HG03469 (cell line): ENCODE measurements at regions not wholly inside any gene's neighbourhood (a gene's known extent, or its start where the extent isn't known, plus 50 kb on each side); places are given as distances from the start of the nearest gene placed in this dataset.
"Not testable (repeated sequence)": the region's sequence is repeated elsewhere in the genome, so short reads cannot be mapped to it uniquely, and the experiment has no call there.

Experiments used
- ATAC-seq: cut with Tn5 transposase; IDR thresholded peaks from one replicate; pipeline ENCODE4 v1.9.1; 2021; ENCODE audit warnings: mild to moderate bottlenecking, moderate library complexity, moderate number of reproducible peaks; ENCODE audit not compliant: unreplicated experiment

DNA sequence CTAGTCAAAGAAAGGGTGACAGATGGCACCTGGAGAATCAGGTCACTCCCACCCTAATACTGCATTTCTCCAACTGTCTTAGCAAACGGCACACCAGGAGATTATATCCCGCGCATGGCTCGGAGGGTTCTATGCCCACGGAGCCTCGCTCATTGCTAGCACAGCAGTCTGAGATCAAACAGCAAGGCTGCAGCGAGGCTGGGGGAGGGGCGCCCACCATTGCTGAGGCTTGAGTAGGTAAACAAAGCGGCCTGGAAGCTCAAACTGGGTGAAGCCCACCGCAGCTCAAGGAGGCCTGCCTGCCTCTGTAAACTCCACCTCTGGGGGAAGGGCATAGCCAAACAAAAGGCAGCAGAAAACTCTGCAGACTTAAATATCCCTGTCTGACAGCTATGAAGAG lies 268.1 kb upstream of the GRM3 start:
- ATAC-seq = not testable (repeated sequence)

DNA sequence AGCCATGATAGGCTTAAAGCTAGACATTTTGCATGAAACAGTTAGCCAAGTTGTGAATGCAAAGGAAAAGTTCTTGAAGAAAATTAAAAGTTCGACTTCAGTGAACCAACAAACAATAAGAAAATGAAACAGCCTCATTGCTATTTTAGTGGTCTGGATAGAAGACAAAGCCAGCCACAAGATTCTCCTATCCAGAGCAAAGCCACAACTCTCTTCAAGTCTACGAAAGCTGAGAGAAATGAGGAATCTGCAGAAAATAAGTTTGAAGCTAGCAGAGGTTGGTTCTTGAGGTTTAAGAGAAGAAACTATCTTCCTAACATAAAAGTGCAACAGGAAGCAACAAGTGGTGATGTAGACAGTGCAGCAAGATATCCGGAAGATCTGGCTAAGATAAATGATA lies 271.4 kb upstream of the GRM3 start:
- ATAC-seq = no peak

DNA sequence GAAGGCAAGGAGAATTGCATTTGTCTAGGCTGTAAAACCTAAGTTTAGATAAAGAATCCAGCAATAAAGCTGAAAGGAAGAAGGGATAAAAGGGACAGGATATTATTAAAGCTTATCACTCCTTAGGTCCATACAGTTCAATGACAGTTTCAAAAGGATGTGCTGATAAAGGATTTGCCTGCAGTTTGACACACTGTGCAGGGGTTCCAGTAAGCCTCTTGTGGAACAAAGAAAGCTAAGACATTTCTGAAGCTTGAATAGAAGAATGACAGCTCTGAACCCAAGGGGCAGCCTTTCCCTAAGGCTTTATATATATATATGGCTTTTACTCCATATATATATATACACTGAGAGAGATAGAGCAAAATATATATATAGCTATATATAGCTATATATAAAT lies 276.8 kb upstream of the GRM3 start:
- ATAC-seq = no peak

DNA sequence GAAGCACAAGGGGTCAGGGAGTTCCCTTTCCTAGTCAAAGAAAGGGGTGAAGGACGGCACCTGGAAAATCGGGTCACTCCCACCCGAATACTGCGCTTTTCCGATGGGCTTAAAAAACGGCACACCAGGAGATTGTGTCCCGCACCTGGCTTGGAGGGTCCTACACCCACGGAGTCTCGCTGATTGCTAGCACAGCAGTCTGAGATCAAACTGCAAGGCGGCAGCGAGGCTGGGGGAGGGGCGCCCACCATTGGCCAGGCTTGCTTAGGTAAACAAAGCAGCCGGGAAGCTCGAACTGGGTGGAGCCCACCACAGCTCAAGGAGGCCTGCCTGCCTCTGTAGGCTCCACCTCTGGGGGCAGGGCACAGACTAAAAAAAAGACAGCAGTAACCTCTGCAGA lies 303.3 kb upstream of the GRM3 start:
- not testable (repeated sequence) for ATAC-seq

DNA sequence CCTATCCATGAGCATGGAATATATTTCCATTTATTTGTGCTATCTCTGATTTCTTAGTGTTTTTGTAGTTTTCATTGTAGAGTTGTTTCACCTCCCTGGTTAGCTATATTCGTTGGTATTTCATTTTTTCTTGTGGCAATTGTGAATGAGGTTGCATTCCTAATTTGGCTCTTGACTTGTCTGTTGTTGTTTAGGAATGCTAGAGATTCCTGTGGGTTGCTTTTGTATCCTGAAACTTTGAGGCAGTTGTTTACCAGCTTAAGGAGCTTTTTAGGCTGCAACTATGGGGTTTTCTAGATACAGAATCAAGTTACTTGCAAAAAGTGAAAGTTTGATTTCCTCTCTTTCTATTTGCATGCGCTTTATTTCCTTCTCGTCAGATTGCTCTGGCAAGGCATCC lies 304.7 kb upstream of the GRM3 start:
- ATAC-seq = no peak

DNA sequence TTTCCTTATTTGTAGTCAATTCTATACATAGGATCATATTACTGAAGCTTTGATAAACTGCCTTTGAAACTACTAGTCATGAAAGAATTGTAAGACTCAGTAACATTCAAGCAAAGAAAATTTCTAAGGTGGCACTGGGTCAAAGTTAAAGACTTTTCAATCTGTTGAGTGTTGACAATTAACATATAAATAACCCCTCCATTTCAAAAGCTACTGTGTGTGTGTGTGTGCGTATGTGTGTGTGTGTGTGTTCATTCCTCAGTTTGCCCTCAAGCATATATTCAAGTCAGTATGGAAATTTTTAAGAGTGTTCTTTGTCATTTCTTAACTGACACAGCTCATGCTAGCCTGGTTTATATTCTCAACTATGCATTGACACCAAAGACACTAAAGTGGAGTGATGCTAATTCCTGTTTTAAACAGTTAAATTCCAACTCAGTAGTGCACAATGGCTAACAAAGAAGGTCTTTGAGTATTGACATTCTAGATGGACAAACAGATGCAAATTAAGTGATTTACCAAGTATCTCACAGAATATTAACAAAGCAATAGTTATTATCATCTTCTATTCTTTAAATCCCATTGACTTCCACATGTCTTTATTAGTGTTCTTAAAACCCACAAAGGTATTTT lies 314.8 kb upstream of the GRM3 start:
- no peak for ATAC-seq

DNA sequence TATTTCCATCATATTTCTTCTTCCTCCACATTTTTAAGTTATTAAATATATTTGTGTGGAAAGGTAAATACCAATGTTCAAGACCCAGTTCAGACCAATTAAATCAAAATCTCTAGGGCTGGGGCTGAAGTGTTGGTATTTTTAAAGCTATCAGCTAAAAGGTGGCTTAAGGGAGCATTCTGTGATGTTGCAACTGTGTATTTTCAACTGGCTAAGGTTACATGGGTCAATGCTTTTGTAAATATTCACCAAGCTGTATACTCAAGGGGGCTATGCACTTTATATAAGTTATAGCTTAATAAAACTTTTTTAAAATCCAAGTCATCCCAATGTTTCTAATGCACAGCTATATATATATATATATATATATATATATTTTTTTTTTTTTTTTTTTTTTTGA lies 316.9 kb upstream of the GRM3 start:
- ATAC-seq = no peak

DNA sequence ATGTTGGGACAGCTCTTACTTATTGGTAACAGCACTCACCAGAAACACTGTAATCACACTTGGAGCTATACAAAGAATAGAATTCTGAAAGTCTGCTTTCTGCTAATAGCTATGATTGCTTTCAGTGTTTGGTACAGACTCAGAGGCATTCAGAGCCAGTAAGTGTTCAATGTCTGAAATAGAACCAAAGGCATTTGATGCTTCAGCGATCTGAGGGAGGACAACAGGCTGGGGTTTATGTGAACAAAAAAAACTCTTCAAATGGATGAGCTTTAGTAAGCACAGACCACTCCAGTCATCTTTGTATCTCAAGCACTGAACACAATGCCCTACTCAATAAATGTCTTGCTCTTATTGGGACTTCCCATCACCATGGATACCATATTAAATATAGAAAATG lies 322.8 kb upstream of the GRM3 start:
- no peak for ATAC-seq

DNA sequence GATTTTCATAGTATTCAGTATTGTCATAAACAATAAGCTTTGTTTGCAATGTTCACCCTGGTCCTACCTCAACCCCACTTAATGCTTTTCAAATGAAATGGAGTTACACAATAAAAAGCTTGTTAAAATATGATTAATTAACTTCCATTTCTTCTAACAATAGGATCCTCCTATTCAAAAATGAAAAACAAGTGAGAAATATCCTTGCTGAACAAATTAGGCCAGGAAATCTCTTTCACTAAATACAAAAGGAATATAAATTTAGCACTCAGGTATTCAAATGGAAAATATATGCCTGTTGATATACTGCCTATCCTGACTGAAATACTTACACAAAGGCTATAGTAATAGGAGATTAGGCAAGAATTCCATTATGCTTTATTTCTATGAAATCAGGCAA lies 323.4 kb upstream of the GRM3 start:
- no peak for ATAC-seq

DNA sequence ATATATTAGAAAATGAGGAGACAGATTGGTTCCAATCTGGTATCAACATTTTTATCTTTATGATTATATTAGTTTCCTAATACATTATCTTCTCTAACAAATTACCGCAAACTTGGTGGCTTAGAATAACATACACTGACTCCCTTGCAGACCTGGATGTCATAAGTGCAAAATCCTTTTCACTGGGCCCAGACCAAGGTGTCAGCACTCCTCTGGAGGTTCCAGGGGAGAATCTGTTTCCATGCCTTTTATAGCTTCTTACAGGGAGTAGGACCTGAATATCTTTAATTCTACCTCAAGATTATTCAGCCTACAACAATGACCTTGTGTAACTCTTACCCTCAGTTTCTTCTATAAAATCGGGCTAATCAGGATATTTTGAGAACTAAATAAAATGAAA lies 329.9 kb upstream of the GRM3 start:
- no peak for ATAC-seq

DNA sequence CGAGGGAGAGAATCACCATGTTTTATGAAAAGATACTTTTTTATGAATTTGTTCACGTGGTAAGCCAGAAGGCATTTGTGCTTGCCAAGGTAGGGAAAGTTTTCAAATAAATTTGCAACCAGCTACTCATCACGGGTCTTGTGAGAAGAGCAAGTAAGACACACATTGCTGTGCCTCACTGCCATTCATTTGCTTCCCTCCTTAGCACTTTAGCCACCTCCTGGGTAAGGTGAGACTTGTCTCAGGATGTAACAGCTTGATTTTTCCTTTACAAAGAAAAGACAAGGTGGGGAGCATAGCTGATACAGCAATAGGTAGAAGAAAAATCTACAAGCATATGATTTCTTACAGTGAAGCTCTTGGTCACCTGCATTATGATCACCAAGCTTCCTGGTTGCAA lies 342.4 kb upstream of the GRM3 start:
- no peak for ATAC-seq

DNA sequence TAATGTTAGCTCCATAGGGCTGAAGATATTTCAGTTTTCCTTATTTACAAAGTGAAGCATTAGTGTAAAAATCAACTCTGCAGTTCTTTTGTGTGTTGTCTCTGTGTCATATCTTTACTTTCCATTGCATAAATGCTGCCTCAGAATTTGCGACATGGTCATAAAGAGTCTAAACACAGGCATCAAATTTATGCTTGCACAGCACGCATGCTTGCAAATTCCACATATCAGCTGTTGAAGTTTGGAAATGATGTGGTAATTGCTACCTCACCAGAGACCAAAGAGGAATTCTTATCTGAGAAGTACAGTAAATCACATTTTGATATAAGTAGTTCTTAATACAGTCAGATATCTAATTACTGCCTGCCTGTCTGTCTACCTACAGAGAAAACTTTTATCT lies 348.2 kb upstream of the GRM3 start:
- ATAC-seq = no peak

DNA sequence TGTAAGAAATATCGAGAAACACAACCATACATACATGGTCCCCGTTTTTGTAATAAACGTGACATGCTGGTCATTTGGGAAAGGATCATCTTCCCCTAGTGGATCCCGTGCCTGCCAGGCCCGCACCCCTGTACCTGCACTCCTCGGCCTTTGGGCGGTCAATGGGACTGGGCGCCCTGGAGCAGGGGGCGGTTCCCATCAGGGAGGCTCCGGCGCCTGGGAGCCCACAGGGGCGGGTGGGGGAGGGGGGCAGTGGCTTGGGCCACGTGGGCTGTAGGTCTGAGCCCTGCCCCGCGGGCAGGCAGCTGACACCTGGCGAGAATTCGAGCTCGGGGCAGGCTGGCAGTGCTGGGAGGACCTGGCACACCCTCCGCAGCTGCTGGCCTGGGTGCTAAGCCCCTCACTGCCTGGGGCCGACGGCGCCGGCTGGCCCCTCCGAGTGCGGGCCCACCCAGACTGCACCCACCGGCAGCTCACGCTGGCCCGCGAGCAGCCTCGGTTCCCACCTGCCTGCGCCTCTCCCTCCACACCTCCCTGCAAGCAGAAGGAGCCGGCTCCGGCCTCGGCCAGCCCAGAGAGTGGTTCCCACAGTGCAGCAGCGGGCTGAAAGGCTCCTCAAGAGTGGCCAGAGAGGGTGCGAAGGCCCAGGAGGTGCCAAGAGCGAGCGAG lies 361.6 kb upstream of the GRM3 start:
- ATAC-seq = no peak

DNA sequence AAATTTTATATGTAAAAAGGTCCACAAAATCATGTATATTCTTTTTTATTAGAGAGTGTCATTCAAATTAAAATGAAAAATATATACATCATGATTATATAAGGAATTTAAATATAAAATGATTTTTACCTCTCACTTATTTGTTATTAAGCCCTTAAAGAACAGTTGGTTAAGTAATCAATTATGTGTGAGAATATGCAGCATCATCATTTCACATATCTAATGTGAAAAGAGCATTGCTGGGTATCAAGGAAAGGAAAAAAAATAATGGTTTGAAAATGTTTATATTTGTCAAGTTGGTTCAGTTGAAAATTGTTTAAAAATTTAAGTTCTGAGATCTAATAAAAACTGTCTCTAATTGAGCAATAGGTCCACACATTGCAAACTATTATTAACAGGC lies 363.6 kb upstream of the GRM3 start:
- no peak for ATAC-seq

DNA sequence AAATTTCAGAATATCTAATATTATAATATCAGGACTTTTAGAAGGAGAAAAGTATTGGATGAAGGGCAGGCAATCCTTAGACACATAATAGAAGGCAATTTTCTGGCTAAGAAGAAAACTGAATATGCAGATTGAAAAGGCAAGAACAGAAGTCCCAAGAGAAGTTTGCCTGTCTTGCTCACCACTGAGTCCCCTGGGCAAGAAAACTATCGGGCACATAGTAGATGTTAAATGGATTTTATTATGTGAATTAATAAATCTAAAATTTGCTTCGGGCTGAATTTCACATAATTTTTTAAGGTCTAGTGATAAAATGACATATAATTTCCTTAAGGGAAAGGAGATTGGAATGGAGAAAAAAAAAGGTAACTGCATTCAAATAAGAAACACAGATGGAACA lies 380.9 kb upstream of the GRM3 start:
- no peak for ATAC-seq

DNA sequence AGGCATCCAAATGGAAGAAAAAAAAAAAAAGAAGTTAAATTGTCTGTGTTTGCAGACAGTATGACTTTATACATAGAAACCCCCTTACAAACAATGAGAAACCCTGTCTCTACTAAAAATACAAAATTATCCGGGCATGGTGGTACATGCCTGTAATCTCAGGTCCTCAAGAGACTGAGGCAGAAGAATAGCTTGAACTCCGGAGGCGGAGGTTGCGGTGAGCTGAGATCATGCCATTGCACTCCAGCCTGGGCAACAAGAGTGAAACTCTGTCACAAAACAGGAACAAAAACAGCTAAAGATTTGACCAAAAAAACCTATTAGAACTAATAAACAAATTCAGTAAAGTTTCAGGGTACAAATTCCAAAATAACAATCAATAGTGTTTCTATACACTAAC lies 385.8 kb upstream of the GRM3 start:
- no peak for ATAC-seq

DNA sequence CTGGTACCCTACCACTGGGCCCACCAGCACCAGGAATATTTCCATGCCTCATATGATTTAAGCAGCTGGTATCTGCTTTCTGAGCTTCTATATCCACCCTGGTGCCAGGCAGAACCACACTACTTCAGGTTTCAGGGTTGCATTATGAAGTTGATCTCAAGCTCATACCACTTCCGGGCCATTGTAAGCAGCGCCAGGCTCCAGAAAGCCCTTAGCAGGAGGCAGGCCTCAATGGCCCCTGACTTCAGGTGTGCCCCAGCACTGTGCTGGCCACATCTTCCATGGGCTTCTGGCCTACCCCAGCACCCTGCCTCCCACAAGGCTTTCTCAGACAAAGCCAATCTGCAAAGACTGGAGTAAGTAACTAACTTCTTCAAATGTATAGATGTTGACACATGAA lies 391.3 kb upstream of the GRM3 start:
- ATAC-seq = no peak

DNA sequence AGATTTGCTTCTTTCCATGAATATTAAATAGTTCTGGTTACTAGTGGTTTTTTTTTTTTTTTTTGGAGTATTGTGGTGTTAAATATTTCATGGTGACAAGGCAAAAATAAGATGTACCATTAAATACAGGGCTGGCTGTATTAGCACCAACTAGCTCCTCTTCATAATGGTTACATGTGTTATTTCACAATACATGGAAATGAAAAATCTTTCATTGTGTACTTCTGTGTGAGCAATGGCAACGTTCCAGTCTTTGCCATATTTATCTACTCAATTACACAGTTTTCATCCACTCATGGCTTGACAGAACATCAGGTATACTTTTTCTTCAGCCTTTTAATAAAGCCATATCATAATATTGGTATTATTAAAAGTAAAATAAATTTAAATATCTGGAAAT lies 394.7 kb upstream of the GRM3 start:
- ATAC-seq = no peak

DNA sequence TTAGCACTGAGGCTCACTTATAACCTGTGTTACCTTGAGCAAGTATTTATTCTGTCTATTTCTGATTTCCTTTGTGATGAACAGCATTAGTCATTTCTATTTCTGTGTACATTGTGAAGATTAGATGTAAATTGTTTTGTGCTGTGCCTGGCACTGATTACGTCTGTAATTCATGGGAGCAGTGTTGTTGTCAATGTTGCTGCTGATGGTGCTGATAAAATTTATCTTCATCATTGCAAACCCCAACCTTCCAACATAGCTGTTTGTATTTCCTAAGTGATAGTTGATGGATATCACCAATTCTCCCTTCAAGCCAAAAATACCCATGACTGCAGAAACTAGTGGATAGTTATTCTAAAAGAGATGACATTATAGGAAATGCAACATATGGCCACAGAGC lies 400.5 kb upstream of the GRM3 start:
- ATAC-seq = no peak

DNA sequence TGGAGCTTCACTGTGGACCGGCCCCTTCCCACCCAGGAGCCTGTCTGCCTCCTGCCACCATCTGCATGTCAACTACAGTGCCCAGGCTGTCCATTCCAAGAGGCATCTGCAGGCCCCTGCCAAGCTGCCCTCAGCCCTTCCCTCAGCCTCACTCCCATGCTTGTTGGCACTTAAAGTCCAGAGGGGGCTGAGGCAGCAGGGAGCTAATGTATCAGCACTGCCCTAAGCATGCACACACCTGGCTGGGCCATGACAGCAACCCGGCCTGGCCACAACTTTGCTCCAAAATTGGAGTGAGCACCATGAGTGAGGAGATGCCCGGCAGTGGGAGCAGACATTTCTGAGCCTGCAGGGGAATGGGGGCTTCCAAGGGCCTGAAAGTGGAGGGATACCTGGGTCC lies 417.5 kb upstream of the GRM3 start:
- no peak for ATAC-seq

DNA sequence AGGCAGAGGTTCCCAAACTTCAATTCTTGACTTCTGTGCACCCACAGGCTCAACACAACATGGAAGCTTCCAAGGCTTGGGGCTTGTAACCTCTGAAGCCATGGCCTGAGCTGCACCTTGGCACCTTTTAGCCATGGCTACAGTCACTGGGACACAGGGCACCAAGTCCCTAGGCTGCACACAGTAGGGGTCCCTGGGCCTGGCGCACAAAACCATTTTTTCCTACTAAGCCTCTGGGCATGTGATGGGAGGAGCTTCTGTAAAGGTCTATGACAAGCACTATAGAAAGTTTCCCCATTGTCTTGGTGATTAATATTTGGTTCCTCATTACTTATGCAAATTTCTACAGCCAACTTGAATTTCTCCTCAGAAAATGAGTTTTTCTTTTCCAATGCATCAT lies 420.9 kb upstream of the GRM3 start:
- ATAC-seq = no peak

DNA sequence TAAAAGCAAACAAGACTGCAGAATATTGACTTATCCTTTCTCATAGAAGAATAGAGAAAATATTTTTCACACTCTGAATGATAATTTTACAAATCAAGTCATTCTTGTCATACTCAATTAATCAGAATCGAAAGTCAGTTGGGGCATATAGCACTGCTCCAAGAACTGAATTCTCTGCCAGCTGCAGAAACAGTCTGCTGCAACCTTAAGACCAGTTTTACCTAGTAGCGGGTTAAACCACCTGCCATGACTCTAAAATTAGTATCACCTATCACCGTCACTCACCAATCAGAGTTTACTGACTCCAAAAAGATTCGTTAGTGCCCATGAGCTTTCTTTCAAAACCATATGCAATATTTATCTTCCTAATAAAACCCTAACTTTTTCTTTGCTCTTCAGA lies 429.0 kb upstream of the GRM3 start:
- no peak for ATAC-seq

DNA sequence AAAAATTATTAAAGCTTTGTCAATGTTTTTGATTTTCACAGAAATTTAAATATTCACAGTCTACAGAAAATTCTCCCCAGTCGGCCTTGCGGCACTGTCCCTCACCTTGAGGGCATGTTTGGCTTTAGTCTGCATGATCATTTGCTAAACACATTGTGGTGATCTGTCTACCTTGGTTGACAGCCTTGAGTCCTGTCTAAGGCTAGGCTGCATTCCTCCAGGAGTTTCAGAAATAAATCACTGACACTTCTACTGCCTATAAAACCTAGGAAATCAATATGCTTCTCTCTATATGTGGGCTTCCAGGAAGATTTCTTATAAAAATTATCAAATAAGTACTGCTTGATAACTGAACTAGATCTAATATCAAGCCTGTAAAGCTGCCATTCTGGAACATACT lies 430.7 kb upstream of the GRM3 start:
- no peak for ATAC-seq
